Heart right ventricle (tissue), 16 donors: ENCODE measurements at regions not wholly inside any gene's neighbourhood (a gene's known extent, or its start where the extent isn't known, plus 50 kb on each side); places are given as distances from the start of the nearest gene placed in this dataset.

Source experiments
- ATAC-seq, 8 donors: fragments of 200-7000 bp; cut with Tn5 transposase; one replicate each; pipeline ENCODE4 v1.9.1; 2020; ENCODE audit warnings: mild to moderate bottlenecking in 8 of 8, moderate library complexity in 8 of 8, moderate number of reproducible peaks in 1 of 8
- DNase-seq, 2 donors: peaks; one replicate each; pipeline ENCODE4 v3.0.0-alpha.2; 2020
- H3K27ac ChIP-seq, 10 donors: fragments of 200-600 bp; sonication (generic) in 2 of 10; one replicate each; pipeline versions ENCODE4 v1.5.0 to v1.8.0; 2020 to 2022; ENCODE audit warnings: mild to moderate bottlenecking in 3 of 10
- H3K27me3 ChIP-seq, 7 donors: fragments of 200-600 bp; one replicate each; pipeline ENCODE4 v1.8.0; 2021 to 2022; ENCODE audit warnings: mild to moderate bottlenecking in 2 of 7
- H3K36me3 ChIP-seq, 9 donors: fragments of 200-600 bp; sonication (generic) in 1 of 9; one replicate each; pipeline versions ENCODE4 v1.5.0 to v1.8.0; 2020 to 2022; ENCODE audit warnings: mild to moderate bottlenecking in 2 of 9
- H3K4me1 ChIP-seq, 9 donors: fragments of 200-600 bp; sonication (generic) in 1 of 9; one replicate each; pipeline versions ENCODE4 v1.5.0 to v1.8.0; 2020 to 2022; ENCODE audit warnings: mild to moderate bottlenecking in 4 of 9
- H3K4me3 ChIP-seq, 10 donors: fragments of 200-600 bp; sonication (generic) in 2 of 10; one replicate each; pipeline versions ENCODE4 v1.5.0 to v1.8.0; 2020 to 2022; ENCODE audit warnings: mild to moderate bottlenecking in 7 of 10, moderate library complexity in 2 of 10
- H3K9me3 ChIP-seq, 11 donors: fragments of 200-600 bp in 10 of 11; sonication (generic) in 2 of 11; one replicate each; pipeline versions ENCODE4 v1.5.0 to v1.8.0; 2013 to 2022; ENCODE audit warnings: mild to moderate bottlenecking in 2 of 11, control low read depth in 1 of 11, moderate library complexity in 1 of 11
- WGBS, 2 donors: extraction: QIAGEN DNeasy Blood & Tissue Kit; methylation state at CpG; one replicate each; pipeline ENCODE4 v1.1.7; 2013; ENCODE audit warnings: inconsistent platforms in 1 of 2; 5-methylcytosine and 5-hydroxymethylcytosine counted together
- intact Hi-C, 10 donors: fragments of 100-400 bp; cut with DNase I; formaldehyde crosslinking; loops; one replicate each; pipeline versions ENCODE4 v1.11.1 to v1.14.2; 2022
- TF ChIP-seq, protein P1 (sequence below), 9 donors: fragments of 200-600 bp; sonication (generic) in 2 of 9; IDR thresholded peaks; one replicate each; pipeline versions ENCODE4 v1.5.0 to v1.8.0; 2021 to 2022; ENCODE audit warnings: antibody characterized with exemption in 9 of 9, mild to moderate bottlenecking in 5 of 9, moderate library complexity in 1 of 9
- donor health status: Arrhythmogenic right ventricular cardiomyopathy.
- donor health status: ischemic (EF 13 %, LVEDD 7.1; RV severe dilation, severe dysfunction).
- donor health status: healthy with polysubstance abuse.
- donor health status: DM: no; HTN: yes; CAD: no.
- donor health status: DM: no; HTN: no; CAD: no.
- donor health status: ischemic (EF 25% LVEDD 6.9; RV normal size, moderate dysfunction).
- donor health status: ischemic (EF 25% LVEDD 5.7; RV mildly dilated, moderate dysfunction).
- donor health status: healthy.
- donor health status: DM: yes; HTN: yes; CAD: no.
- donor health status: Ischemic cardiomyopathy.
- donor health status: ischemic (EF 35%, LVEDD 5.7; RV mildly dilated, moderate dysfunction).
- donor health status: nonischemic (EF 11% LVEDD 7.7; RV severe dilation, severe dysfunction).
- donor health status: DM: yes; HTN: yes; CAD: no.
- donor health status: PGD.
- donor health status: ischemic (EF 29% LVEDD 5.4; RV normal size, mild dysfunction).
- donor health status: nonischemic (EF 23%, LVEDD 6.1; RV moderate dilation, normal function).

DNA sequence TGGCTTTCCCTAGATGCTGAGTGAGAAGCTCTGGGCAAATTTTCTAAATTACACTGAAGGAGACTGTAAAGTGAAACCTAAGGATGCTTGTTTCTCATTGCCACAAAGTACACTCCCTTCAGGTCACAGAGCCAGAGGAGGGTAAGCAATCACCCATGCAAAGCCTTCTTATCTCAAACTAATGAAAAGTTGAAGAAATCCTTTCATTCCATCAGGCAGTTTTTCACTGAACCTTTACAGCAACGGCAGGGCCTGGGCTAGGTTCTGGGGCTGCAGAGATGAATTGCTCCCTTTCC is 106.2 kb downstream of the RASSF10 start:
- TF ChIP-seq, protein P1, sequence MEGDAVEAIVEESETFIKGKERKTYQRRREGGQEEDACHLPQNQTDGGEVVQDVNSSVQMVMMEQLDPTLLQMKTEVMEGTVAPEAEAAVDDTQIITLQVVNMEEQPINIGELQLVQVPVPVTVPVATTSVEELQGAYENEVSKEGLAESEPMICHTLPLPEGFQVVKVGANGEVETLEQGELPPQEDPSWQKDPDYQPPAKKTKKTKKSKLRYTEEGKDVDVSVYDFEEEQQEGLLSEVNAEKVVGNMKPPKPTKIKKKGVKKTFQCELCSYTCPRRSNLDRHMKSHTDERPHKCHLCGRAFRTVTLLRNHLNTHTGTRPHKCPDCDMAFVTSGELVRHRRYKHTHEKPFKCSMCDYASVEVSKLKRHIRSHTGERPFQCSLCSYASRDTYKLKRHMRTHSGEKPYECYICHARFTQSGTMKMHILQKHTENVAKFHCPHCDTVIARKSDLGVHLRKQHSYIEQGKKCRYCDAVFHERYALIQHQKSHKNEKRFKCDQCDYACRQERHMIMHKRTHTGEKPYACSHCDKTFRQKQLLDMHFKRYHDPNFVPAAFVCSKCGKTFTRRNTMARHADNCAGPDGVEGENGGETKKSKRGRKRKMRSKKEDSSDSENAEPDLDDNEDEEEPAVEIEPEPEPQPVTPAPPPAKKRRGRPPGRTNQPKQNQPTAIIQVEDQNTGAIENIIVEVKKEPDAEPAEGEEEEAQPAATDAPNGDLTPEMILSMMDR (IDR thresholded peaks at IDR 0.05) = no peak
- intact Hi-C loops = no loop called here

DNA sequence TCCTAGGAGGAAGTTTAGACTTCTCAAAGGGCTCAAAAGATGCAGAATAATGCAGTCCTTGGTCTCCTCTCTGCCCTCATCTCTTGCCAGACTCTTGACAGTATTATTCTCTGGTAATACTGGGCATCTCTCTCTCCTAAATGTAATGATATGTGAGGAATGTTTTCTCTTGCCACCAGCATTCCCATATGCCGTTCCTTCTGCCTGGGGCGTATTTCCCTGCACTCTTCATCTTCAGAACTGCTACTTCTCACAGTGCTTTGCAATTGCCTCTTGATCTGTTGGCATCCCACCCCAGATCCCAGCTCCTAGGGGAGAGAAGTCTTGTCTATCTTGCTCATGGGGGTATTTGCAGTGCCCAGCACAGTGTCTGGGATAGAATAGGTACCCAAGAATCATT is 107.4 kb downstream of the RASSF10 start:
- no peak overlapping the region for H3K4me3 ChIP-seq
- H3K27ac ChIP-seq = no peak overlapping the region

More for the DNA sequence above, 106.2 kb downstream of the RASSF10 start:
- Histone ChIP-seq H3K27me3 (no peaks in the 10 kb centered on the region), H3K36me3 (no peaks in the 10 kb centered on the region), H3K4me1 (peaks cover 0 to 24% (median 16%) of the 10 kb centered on the region in 9 donors), H3K4me3 (no peak overlapping the region), H3K27ac (no peak overlapping the region), H3K9me3 (no peaks in the 10 kb centered on the region)
- DNase-seq = no peak
- WGBS, 2 donors = 0 to 37% methylated on average over 1 of the region's 1 CpG
- ATAC-seq = no peak

DNA sequence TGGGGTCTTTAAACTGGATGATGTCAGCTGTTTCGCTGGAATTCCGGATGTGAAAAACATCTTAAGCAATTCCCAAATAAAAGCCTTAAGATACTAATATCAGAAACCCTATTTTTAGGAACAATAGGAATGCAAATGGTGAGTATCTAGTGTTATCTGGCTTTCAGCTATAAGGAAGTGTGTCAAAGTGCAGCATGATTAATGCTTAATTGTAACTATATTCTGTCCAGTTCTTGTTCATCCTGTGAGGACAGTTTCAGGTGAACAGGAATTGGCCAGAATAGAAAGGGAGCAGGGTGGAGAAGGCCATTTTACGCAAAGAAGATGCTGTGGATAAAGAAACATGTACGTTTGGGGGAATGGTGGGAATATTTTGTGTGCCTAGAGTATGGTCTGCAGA is 108.2 kb downstream of the RASSF10 start:
- DNase-seq (no peak), ATAC-seq (no peak)
- 27 to 44% methylated on average over 4 of the region's 4 CpGs for WGBS, 2 donors
- H3K4me1 ChIP-seq = peaks cover 0 to 9% (median 0%) of the 10 kb centered on the region in 9 donors
- H3K4me3 ChIP-seq = no peak overlapping the region
- no peaks in the 10 kb centered on the region for H3K27me3 ChIP-seq
- H3K27ac ChIP-seq = no peak overlapping the region
- intact Hi-C loops = no loop called here
- H3K9me3 ChIP-seq = no peaks in the 10 kb centered on the region
- H3K36me3 ChIP-seq = no peaks in the 10 kb centered on the region
- TF ChIP-seq, protein P1 (IDR thresholded peaks at IDR 0.05) = no peak

More for the DNA sequence above, 107.4 kb downstream of the RASSF10 start:
- WGBS, 2 donors = 48 to 83% methylated on average over 2 of the region's 2 CpGs
- H3K9me3 ChIP-seq = no peaks in the 10 kb centered on the region
- ATAC-seq = no peak
- TF ChIP-seq, protein P1 (IDR thresholded peaks at IDR 0.05) = no peak
- no peak for DNase-seq
- H3K4me1 ChIP-seq = peaks cover 0 to 12% (median 6%) of the 10 kb centered on the region in 9 donors
- H3K36me3 ChIP-seq = no peaks in the 10 kb centered on the region
- H3K27me3 ChIP-seq = no peaks in the 10 kb centered on the region
- intact Hi-C loops = no loop called here

DNA sequence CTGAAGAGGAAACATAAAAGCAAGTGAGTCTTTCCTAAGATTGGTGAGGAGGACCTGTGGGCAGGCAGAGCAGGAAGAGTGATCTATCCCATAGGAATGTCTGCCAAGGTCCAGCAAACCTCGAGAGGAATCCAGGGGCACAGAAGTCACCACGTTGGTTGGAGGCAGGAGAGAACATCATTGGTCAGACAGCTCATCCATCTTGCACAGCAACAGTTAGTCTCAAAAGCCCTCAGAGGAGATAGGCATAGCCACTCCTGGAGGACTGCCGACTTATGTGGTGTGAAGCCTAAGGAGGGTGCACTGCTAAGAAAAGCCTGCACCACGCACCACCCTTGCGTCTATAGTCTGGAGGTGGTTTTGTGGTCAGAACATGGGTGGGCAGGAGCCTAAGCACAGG is 109.1 kb downstream of the RASSF10 start:
- no peak for DNase-seq
- no peak overlapping the region for H3K4me3 ChIP-seq
- ATAC-seq = no peak
- H3K9me3 ChIP-seq = peaks cover 0 to 8% (median 0%) of the 10 kb centered on the region in 11 donors
- H3K27ac ChIP-seq = no peak overlapping the region
- H3K27me3 ChIP-seq = no peaks in the 10 kb centered on the region
- peaks cover 0 to 4% (median 0%) of the 10 kb centered on the region in 9 donors for H3K4me1 ChIP-seq
- 77 to 80% methylated on average over 5 of the region's 5 CpGs for WGBS, 2 donors
- intact Hi-C loops = no loop called here
- TF ChIP-seq, protein P1 (IDR thresholded peaks at IDR 0.05) = no peak
- H3K36me3 ChIP-seq = no peaks in the 10 kb centered on the region
